H1 (cell line): ENCODE measurements at regions not wholly inside any gene's neighbourhood (a gene's known extent, or its start where the extent isn't known, plus 50 kb on each side); places are given as distances from the start of the nearest gene placed in this dataset.

Experiments used
- ASH2L ChIP-seq: fragments of 200-600, 300-600 bp; sonication (generic); IDR thresholded peaks from one replicate; pipeline ENCODE4 v1.7.1; 2017; ENCODE audit warnings: low read length
- CHD2 ChIP-seq: IDR thresholded peaks from 2 replicates; pipeline ENCODE4 v1.6.1; 2012; ENCODE audit warnings: low read length, improper control_type of control experiment
- CTBP2 ChIP-seq: IDR thresholded peaks from 2 replicates; pipeline ENCODE4 v1.7.0; 2011; ENCODE audit warnings: borderline replicate concordance, mild to moderate bottlenecking, moderate library complexity, mixed read lengths, low read length; ENCODE audit not compliant: insufficient read depth, insufficient read length
- EGR1 ChIP-seq: IDR thresholded peaks from 2 replicates; pipeline ENCODE4 v1.6.1; 2011; ENCODE audit warnings: low read depth, low read length, borderline replicate concordance
- KDM5A ChIP-seq: fragments of 200-600 bp; IDR thresholded peaks from 2 replicates; pipeline ENCODE4 v1.7.1; 2012; ENCODE audit warnings: mild to moderate bottlenecking, low read length, inconsistent platforms, mixed read lengths
- MAFK ChIP-seq: IDR thresholded peaks from 2 replicates; pipeline ENCODE4 v1.6.1; 2012; ENCODE audit warnings: low read depth, mild to moderate bottlenecking, improper control_type of control experiment, low read length
- RFX5 ChIP-seq: IDR thresholded peaks from 2 replicates; pipeline ENCODE4 v1.6.1; 2011; ENCODE audit warnings: low read depth, low read length, improper control_type of control experiment, borderline replicate concordance
- SUZ12 ChIP-seq: fragments of 200-600 bp; sonication (generic); IDR thresholded peaks from 2 replicates; pipeline ENCODE4 v1.6.1; 2012; ENCODE audit warnings: mild to moderate bottlenecking, inconsistent platforms, low read length, moderate library complexity, mixed read lengths
- TF ChIP-seq, protein P1 (sequence below): fragments of 300-600 bp; sonication (generic); IDR thresholded peaks from 2 replicates; pipeline ENCODE4 v1.7.1; 2012; ENCODE audit warnings: low read length, moderate library complexity, mild to moderate bottlenecking, inconsistent platforms; ENCODE audit not compliant: insufficient replicate concordance
- TF ChIP-seq, protein P2 (sequence below): IDR thresholded peaks from 2 replicates; pipeline ENCODE4 v1.6.1; 2012; ENCODE audit warnings: inconsistent platforms
- TF ChIP-seq, protein P3 (sequence below): IDR thresholded peaks from 2 replicates; pipeline ENCODE4 v1.6.1; 2011; ENCODE audit warnings: low read depth, mild to moderate bottlenecking, low read length; ENCODE audit not compliant: insufficient read depth

- TF ChIP-seq, protein P1, sequence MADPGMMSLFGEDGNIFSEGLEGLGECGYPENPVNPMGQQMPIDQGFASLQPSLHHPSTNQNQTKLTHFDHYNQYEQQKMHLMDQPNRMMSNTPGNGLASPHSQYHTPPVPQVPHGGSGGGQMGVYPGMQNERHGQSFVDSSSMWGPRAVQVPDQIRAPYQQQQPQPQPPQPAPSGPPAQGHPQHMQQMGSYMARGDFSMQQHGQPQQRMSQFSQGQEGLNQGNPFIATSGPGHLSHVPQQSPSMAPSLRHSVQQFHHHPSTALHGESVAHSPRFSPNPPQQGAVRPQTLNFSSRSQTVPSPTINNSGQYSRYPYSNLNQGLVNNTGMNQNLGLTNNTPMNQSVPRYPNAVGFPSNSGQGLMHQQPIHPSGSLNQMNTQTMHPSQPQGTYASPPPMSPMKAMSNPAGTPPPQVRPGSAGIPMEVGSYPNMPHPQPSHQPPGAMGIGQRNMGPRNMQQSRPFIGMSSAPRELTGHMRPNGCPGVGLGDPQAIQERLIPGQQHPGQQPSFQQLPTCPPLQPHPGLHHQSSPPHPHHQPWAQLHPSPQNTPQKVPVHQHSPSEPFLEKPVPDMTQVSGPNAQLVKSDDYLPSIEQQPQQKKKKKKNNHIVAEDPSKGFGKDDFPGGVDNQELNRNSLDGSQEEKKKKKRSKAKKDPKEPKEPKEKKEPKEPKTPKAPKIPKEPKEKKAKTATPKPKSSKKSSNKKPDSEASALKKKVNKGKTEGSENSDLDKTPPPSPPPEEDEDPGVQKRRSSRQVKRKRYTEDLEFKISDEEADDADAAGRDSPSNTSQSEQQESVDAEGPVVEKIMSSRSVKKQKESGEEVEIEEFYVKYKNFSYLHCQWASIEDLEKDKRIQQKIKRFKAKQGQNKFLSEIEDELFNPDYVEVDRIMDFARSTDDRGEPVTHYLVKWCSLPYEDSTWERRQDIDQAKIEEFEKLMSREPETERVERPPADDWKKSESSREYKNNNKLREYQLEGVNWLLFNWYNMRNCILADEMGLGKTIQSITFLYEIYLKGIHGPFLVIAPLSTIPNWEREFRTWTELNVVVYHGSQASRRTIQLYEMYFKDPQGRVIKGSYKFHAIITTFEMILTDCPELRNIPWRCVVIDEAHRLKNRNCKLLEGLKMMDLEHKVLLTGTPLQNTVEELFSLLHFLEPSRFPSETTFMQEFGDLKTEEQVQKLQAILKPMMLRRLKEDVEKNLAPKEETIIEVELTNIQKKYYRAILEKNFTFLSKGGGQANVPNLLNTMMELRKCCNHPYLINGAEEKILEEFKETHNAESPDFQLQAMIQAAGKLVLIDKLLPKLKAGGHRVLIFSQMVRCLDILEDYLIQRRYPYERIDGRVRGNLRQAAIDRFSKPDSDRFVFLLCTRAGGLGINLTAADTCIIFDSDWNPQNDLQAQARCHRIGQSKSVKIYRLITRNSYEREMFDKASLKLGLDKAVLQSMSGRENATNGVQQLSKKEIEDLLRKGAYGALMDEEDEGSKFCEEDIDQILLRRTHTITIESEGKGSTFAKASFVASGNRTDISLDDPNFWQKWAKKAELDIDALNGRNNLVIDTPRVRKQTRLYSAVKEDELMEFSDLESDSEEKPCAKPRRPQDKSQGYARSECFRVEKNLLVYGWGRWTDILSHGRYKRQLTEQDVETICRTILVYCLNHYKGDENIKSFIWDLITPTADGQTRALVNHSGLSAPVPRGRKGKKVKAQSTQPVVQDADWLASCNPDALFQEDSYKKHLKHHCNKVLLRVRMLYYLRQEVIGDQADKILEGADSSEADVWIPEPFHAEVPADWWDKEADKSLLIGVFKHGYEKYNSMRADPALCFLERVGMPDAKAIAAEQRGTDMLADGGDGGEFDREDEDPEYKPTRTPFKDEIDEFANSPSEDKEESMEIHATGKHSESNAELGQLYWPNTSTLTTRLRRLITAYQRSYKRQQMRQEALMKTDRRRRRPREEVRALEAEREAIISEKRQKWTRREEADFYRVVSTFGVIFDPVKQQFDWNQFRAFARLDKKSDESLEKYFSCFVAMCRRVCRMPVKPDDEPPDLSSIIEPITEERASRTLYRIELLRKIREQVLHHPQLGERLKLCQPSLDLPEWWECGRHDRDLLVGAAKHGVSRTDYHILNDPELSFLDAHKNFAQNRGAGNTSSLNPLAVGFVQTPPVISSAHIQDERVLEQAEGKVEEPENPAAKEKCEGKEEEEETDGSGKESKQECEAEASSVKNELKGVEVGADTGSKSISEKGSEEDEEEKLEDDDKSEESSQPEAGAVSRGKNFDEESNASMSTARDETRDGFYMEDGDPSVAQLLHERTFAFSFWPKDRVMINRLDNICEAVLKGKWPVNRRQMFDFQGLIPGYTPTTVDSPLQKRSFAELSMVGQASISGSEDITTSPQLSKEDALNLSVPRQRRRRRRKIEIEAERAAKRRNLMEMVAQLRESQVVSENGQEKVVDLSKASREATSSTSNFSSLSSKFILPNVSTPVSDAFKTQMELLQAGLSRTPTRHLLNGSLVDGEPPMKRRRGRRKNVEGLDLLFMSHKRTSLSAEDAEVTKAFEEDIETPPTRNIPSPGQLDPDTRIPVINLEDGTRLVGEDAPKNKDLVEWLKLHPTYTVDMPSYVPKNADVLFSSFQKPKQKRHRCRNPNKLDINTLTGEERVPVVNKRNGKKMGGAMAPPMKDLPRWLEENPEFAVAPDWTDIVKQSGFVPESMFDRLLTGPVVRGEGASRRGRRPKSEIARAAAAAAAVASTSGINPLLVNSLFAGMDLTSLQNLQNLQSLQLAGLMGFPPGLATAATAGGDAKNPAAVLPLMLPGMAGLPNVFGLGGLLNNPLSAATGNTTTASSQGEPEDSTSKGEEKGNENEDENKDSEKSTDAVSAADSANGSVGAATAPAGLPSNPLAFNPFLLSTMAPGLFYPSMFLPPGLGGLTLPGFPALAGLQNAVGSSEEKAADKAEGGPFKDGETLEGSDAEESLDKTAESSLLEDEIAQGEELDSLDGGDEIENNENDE = no peak
- TF ChIP-seq EGR1 (no peak), SUZ12 (no peak), RFX5 (no peak), MAFK (no peak), ASH2L (no peak), CHD2 (no peak), KDM5A (no peak), CTBP2 (no peak)
- TF ChIP-seq, protein P2, sequence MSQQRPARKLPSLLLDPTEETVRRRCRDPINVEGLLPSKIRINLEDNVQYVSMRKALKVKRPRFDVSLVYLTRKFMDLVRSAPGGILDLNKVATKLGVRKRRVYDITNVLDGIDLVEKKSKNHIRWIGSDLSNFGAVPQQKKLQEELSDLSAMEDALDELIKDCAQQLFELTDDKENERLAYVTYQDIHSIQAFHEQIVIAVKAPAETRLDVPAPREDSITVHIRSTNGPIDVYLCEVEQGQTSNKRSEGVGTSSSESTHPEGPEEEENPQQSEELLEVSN = no peak
- TF ChIP-seq, protein P3, sequence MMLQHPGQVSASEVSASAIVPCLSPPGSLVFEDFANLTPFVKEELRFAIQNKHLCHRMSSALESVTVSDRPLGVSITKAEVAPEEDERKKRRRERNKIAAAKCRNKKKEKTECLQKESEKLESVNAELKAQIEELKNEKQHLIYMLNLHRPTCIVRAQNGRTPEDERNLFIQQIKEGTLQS = no peak
These were observed 593.1 kb upstream of the DAB2 start (continued) for GRCh38 chr5:40017918-40018317.
